ENCODE measurements at regions not wholly inside any gene's neighbourhood (a gene's known extent, or its start where the extent isn't known, plus 50 kb on each side); places are given as distances from the start of the nearest gene placed in this dataset.

- no peak for TF ChIP-seq CTCF (IDR thresholded peaks at IDR 0.05)
- TF ChIP-seq POLR2A (IDR thresholded peaks at IDR 0.05), result no peak
Measured at GRCh38 chr13:65932013-65932412, 1298.1 kb downstream of the PCDH9 start.
